ENCODE measurements at regions not wholly inside any gene's neighbourhood (a gene's known extent, or its start where the extent isn't known, plus 50 kb on each side); places are given as distances from the start of the nearest gene placed in this dataset.

GRCh38 chr12:112602150-112602549, 183.4 kb downstream of the PTPN11 start:
- WGBS, 3 donors, result 34 to 43% (median 36%) methylated on average over 3 of the region's 3 CpGs
- DNase-seq (no peak), FAIRE-seq (no peak)
- Histone ChIP-seq H3K9me3 (ENCODE audit: control insufficient read depth in 2 of 2, insufficient read depth in 1 of 2, low read depth in 1 of 2, low read length in 1 of 2) (no peaks in the 10 kb centered on the region), H3K36me3 (ENCODE audit: control insufficient read depth in 3 of 3, insufficient read depth in 2 of 3, low read depth in 1 of 3, low read length in 3 of 3) (no peaks in the 10 kb centered on the region), H3K27me3 (ENCODE audit: control insufficient read depth in 3 of 3, insufficient read depth in 3 of 3, low read length in 3 of 3) (peaks cover 0 to 2% (median 0%) of the 10 kb centered on the region in 3 donors), H3K4me3 (ENCODE audit: low read depth in 1 of 3, low read length in 3 of 3) (no peak overlapping the region), H3K4me1 (ENCODE audit: control insufficient read depth in 3 of 3, insufficient read depth in 2 of 3, low read depth in 1 of 3, low read length in 2 of 3) (no peaks in the 10 kb centered on the region), H3K27ac (ENCODE audit: low read depth in 1 of 3, low read length in 2 of 3) (no peak overlapping the region)

- 70 to 76% (median 73%) methylated on average over 4 of the region's 4 CpGs for WGBS, 3 donors
- H3K4me1 ChIP-seq (ENCODE audit: control insufficient read depth in 3 of 3, insufficient read depth in 2 of 3, low read depth in 1 of 3, low read length in 2 of 3), result no peaks in the 10 kb centered on the region
- H3K27ac ChIP-seq (ENCODE audit: low read depth in 1 of 3, low read length in 2 of 3), result no peak overlapping the region
- H3K4me3 ChIP-seq (ENCODE audit: low read depth in 1 of 3, low read length in 3 of 3), result no peak overlapping the region
- H3K36me3 ChIP-seq (ENCODE audit: control insufficient read depth in 3 of 3, insufficient read depth in 2 of 3, low read depth in 1 of 3, low read length in 3 of 3), result no peaks in the 10 kb centered on the region
- H3K9me3 ChIP-seq (ENCODE audit: control insufficient read depth in 2 of 2, insufficient read depth in 1 of 2, low read depth in 1 of 2, low read length in 1 of 2), result no peaks in the 10 kb centered on the region
- no peak for FAIRE-seq
- H3K27me3 ChIP-seq (ENCODE audit: control insufficient read depth in 3 of 3, insufficient read depth in 3 of 3, low read length in 3 of 3), result no peaks in the 10 kb centered on the region
- no peak for DNase-seq
Observed at GRCh38 chr12:112606611-112607365, 184.8 kb upstream of the RPH3A start.

- DNase-seq (no peak), FAIRE-seq (no peak)
- Histone ChIP-seq H3K36me3 (ENCODE audit: control insufficient read depth in 3 of 3, insufficient read depth in 2 of 3, low read depth in 1 of 3, low read length in 3 of 3) (no peaks in the 10 kb centered on the region), H3K27ac (ENCODE audit: low read depth in 1 of 3, low read length in 2 of 3) (no peak overlapping the region), H3K27me3 (ENCODE audit: control insufficient read depth in 3 of 3, insufficient read depth in 3 of 3, low read length in 3 of 3) (no peaks in the 10 kb centered on the region), H3K4me1 (ENCODE audit: control insufficient read depth in 3 of 3, insufficient read depth in 2 of 3, low read depth in 1 of 3, low read length in 2 of 3) (no peaks in the 10 kb centered on the region), H3K9me3 (ENCODE audit: control insufficient read depth in 2 of 2, insufficient read depth in 1 of 2, low read depth in 1 of 2, low read length in 1 of 2) (no peaks in the 10 kb centered on the region), H3K4me3 (ENCODE audit: low read depth in 1 of 3, low read length in 3 of 3) (no peak overlapping the region)
- 67 to 75% (median 70%) methylated on average over 3 of the region's 3 CpGs for WGBS, 3 donors
Observed at GRCh38 chr12:112607427-112607826, 184.1 kb upstream of the RPH3A start.

- H3K27ac ChIP-seq (ENCODE audit: low read depth in 1 of 3, low read length in 2 of 3), result no peak overlapping the region
- H3K27me3 ChIP-seq (ENCODE audit: control insufficient read depth in 3 of 3, insufficient read depth in 3 of 3, low read length in 3 of 3), result no peaks in the 10 kb centered on the region
- WGBS, 3 donors, result 82 to 85% (median 83%) methylated on average over 7 of the region's 7 CpGs
- H3K4me1 ChIP-seq (ENCODE audit: control insufficient read depth in 3 of 3, insufficient read depth in 2 of 3, low read depth in 1 of 3, low read length in 2 of 3), result no peaks in the 10 kb centered on the region
- no peak for DNase-seq
- no peaks in the 10 kb centered on the region for H3K9me3 ChIP-seq (ENCODE audit: control insufficient read depth in 2 of 2, insufficient read depth in 1 of 2, low read depth in 1 of 2, low read length in 1 of 2)
- no peak overlapping the region for H3K4me3 ChIP-seq (ENCODE audit: low read depth in 1 of 3, low read length in 3 of 3)
- H3K36me3 ChIP-seq (ENCODE audit: control insufficient read depth in 3 of 3, insufficient read depth in 2 of 3, low read depth in 1 of 3, low read length in 3 of 3), result no peaks in the 10 kb centered on the region
- FAIRE-seq, result no peak
Observed at GRCh38 chr12:112611908-112612307, 179.6 kb upstream of the RPH3A start.

GRCh38 chr12:112615196-112615595, 176.4 kb upstream of the RPH3A start:
- Histone ChIP-seq H3K27me3 (ENCODE audit: control insufficient read depth in 3 of 3, insufficient read depth in 3 of 3, low read length in 3 of 3) (no peaks in the 10 kb centered on the region), H3K4me3 (ENCODE audit: low read depth in 1 of 3, low read length in 3 of 3) (no peak overlapping the region), H3K27ac (ENCODE audit: low read depth in 1 of 3, low read length in 2 of 3) (no peak overlapping the region), H3K9me3 (ENCODE audit: control insufficient read depth in 2 of 2, insufficient read depth in 1 of 2, low read depth in 1 of 2, low read length in 1 of 2) (no peaks in the 10 kb centered on the region), H3K4me1 (ENCODE audit: control insufficient read depth in 3 of 3, insufficient read depth in 2 of 3, low read depth in 1 of 3, low read length in 2 of 3) (no peaks in the 10 kb centered on the region), H3K36me3 (ENCODE audit: control insufficient read depth in 3 of 3, insufficient read depth in 2 of 3, low read depth in 1 of 3, low read length in 3 of 3) (no peaks in the 10 kb centered on the region)
- FAIRE-seq (no peak), DNase-seq (no peak)
- 60 to 76% (median 63%) methylated on average over 4 of the region's 4 CpGs for WGBS, 3 donors

GRCh38 chr12:112616469-112617152, 174.9 kb upstream of the RPH3A start:
- H3K4me1 ChIP-seq (ENCODE audit: control insufficient read depth in 3 of 3, insufficient read depth in 2 of 3, low read depth in 1 of 3, low read length in 2 of 3), result no peaks in the 10 kb centered on the region
- H3K9me3 ChIP-seq (ENCODE audit: control insufficient read depth in 2 of 2, insufficient read depth in 1 of 2, low read depth in 1 of 2, low read length in 1 of 2), result no peaks in the 10 kb centered on the region
- no peak overlapping the region for H3K27ac ChIP-seq (ENCODE audit: low read depth in 1 of 3, low read length in 2 of 3)
- no peak for DNase-seq
- WGBS, 3 donors, result 1 to 3% (median 3%) methylated on average over 2 of the region's 2 CpGs
- H3K27me3 ChIP-seq (ENCODE audit: control insufficient read depth in 3 of 3, insufficient read depth in 3 of 3, low read length in 3 of 3), result no peaks in the 10 kb centered on the region
- no peaks in the 10 kb centered on the region for H3K36me3 ChIP-seq (ENCODE audit: control insufficient read depth in 3 of 3, insufficient read depth in 2 of 3, low read depth in 1 of 3, low read length in 3 of 3)
- FAIRE-seq, result no peak
- no peak overlapping the region for H3K4me3 ChIP-seq (ENCODE audit: low read depth in 1 of 3, low read length in 3 of 3)

GRCh38 chr12:112617153-112617505, 174.4 kb upstream of the RPH3A start:
- Histone ChIP-seq H3K27ac (ENCODE audit: low read depth in 1 of 3, low read length in 2 of 3) (no peak overlapping the region), H3K4me3 (ENCODE audit: low read depth in 1 of 3, low read length in 3 of 3) (no peak overlapping the region), H3K9me3 (ENCODE audit: control insufficient read depth in 2 of 2, insufficient read depth in 1 of 2, low read depth in 1 of 2, low read length in 1 of 2) (no peaks in the 10 kb centered on the region), H3K4me1 (ENCODE audit: control insufficient read depth in 3 of 3, insufficient read depth in 2 of 3, low read depth in 1 of 3, low read length in 2 of 3) (no peaks in the 10 kb centered on the region), H3K27me3 (ENCODE audit: control insufficient read depth in 3 of 3, insufficient read depth in 3 of 3, low read length in 3 of 3) (no peaks in the 10 kb centered on the region), H3K36me3 (ENCODE audit: control insufficient read depth in 3 of 3, insufficient read depth in 2 of 3, low read depth in 1 of 3, low read length in 3 of 3) (no peaks in the 10 kb centered on the region)
- WGBS, 3 donors, result 9 to 12% (median 10%) methylated on average over 3 of the region's 3 CpGs
- FAIRE-seq (no peak), DNase-seq (no peak)

GRCh38 chr12:112627851-112628250, 163.7 kb upstream of the RPH3A start:
- no peak for FAIRE-seq
- Histone ChIP-seq H3K9me3 (ENCODE audit: control insufficient read depth in 2 of 2, insufficient read depth in 1 of 2, low read depth in 1 of 2, low read length in 1 of 2) (no peaks in the 10 kb centered on the region), H3K4me3 (ENCODE audit: low read depth in 1 of 3, low read length in 3 of 3) (no peak overlapping the region), H3K27me3 (ENCODE audit: control insufficient read depth in 3 of 3, insufficient read depth in 3 of 3, low read length in 3 of 3) (peaks cover 0 to 1% (median 0%) of the 10 kb centered on the region in 3 donors), H3K4me1 (ENCODE audit: control insufficient read depth in 3 of 3, insufficient read depth in 2 of 3, low read depth in 1 of 3, low read length in 2 of 3) (no peaks in the 10 kb centered on the region), H3K27ac (ENCODE audit: low read depth in 1 of 3, low read length in 2 of 3) (no peak overlapping the region), H3K36me3 (ENCODE audit: control insufficient read depth in 3 of 3, insufficient read depth in 2 of 3, low read depth in 1 of 3, low read length in 3 of 3) (no peaks in the 10 kb centered on the region)
- DNase-seq, result no peak
- WGBS, 3 donors, result 31 to 42% (median 38%) methylated on average over 7 of the region's 7 CpGs

Measured in small intestine (tissue), 7 donors.